OCI-LY3 (cell line): ENCODE measurements at regions not wholly inside any gene's neighbourhood (a gene's known extent, or its start where the extent isn't known, plus 50 kb on each side); places are given as distances from the start of the nearest gene placed in this dataset.

Experiments used
- EZH2phosphoT487 ChIP-seq: fragments of 200-600 bp; shearing (Covaris generic); IDR thresholded peaks from 2 replicates; pipeline ENCODE4 v1.6.1; 2018; ENCODE audit warnings: antibody characterized with exemption, mixed run types, low read depth
- TF ChIP-seq, protein P1 (sequence below): fragments of 200-600, 300-600 bp; sonication (generic); IDR thresholded peaks from 2 replicates; pipeline ENCODE4 v1.5.1; 2014; ENCODE audit warnings: antibody characterized with exemption, low read length, low read depth

DNA sequence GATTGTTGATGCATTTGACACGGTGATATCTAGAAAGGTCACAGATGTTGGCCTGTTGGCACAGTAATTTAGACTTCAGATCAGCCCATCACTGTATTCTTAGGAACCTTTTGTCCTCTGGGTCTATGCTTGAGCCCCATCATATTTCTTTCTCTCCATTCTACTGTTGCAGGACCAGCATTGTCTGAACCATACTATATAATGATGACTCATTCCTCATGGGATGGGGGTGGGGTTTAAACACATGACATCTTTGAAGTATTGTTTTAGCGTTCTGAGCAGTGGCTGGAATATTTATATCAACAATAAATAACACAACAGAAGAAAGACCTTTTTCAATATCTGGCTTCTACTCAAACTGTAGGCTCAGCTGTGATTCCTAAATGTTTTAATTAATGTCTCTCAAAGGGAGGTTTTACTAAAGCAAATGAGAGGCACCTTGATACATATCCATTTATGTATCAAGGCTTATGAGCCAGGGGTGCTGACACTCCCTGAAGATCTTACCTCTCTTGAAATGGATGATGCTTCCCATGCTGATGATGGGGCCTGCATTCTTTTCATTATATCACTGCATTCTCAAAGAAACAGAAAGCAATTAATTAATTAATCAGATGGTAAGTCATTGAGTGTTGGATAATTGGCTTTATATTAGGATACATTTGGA is 379.0 kb upstream of the GOT2 start:
- TF ChIP-seq, protein P1, sequence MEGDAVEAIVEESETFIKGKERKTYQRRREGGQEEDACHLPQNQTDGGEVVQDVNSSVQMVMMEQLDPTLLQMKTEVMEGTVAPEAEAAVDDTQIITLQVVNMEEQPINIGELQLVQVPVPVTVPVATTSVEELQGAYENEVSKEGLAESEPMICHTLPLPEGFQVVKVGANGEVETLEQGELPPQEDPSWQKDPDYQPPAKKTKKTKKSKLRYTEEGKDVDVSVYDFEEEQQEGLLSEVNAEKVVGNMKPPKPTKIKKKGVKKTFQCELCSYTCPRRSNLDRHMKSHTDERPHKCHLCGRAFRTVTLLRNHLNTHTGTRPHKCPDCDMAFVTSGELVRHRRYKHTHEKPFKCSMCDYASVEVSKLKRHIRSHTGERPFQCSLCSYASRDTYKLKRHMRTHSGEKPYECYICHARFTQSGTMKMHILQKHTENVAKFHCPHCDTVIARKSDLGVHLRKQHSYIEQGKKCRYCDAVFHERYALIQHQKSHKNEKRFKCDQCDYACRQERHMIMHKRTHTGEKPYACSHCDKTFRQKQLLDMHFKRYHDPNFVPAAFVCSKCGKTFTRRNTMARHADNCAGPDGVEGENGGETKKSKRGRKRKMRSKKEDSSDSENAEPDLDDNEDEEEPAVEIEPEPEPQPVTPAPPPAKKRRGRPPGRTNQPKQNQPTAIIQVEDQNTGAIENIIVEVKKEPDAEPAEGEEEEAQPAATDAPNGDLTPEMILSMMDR: no peak
- TF ChIP-seq EZH2phosphoT487: no peak
